ENCODE measurements at regions not wholly inside any gene's neighbourhood (a gene's known extent, or its start where the extent isn't known, plus 50 kb on each side); places are given as distances from the start of the nearest gene placed in this dataset.

- no peaks in the 10 kb centered on the region for H3K27me3 ChIP-seq
Measured at GRCh38 chr7:142598297-142598696, 151.0 kb upstream of the PRSS1 start.

DNA sequence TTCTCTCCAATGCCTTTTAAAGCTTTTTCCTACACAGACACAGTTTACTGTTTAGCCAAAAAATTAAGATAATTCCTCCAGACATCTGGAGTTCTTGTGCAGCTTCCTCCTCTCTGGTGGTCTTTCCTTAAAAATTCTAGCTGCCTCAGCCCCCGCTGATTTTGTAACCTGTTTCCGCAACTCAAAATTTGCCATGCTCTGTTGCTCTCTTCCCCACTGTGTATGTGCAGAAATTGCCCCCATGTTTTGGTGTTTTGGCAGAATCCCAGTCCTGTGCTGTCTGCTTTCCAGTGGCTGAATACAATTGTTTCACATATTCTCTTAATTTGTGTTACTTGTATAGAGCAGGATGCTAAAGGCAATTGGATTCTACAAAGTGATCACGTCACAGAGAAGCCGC lies 151.7 kb upstream of the PRSS1 start:
- Histone ChIP-seq H3K9me3 (no peaks in the 10 kb centered on the region), H3K36me3 (no peaks in the 10 kb centered on the region), H3K4me3 (no peak overlapping the region), H3K27ac (no peak overlapping the region), H3K4me1 (no peaks in the 10 kb centered on the region), H3K27me3 (no peaks in the 10 kb centered on the region)
- DNase-seq (ENCODE audit: low spot score), result no peak
- no peak for TF ChIP-seq CTCF (IDR thresholded peaks at IDR 0.05)

More at GRCh38 chr7:142598297-142598696, 151.0 kb upstream of the PRSS1 start:
- Histone ChIP-seq H3K27ac (no peak overlapping the region), H3K36me3 (no peaks in the 10 kb centered on the region), H3K9me3 (no peaks in the 10 kb centered on the region), H3K4me1 (no peaks in the 10 kb centered on the region), H3K4me3 (no peak overlapping the region)
- no peak for DNase-seq (ENCODE audit: low spot score)
- TF ChIP-seq CTCF (IDR thresholded peaks at IDR 0.05), result no peak

GRCh38 chr7:142595816-142596516 lies 153.3 kb upstream of the PRSS1 start:
- no peak overlapping the region for H3K4me3 ChIP-seq
- DNase-seq (ENCODE audit: low spot score), result no peak
- H3K9me3 ChIP-seq, result no peaks in the 10 kb centered on the region
- H3K27ac ChIP-seq, result no peak overlapping the region
- H3K27me3 ChIP-seq, result no peaks in the 10 kb centered on the region
- no peaks in the 10 kb centered on the region for H3K36me3 ChIP-seq
- TF ChIP-seq CTCF (IDR thresholded peaks at IDR 0.05), result no peak
- H3K4me1 ChIP-seq, result no peaks in the 10 kb centered on the region

GRCh38 chr7:142594078-142594477 lies 155.2 kb upstream of the PRSS1 start:
- Histone ChIP-seq H3K9me3 (no peaks in the 10 kb centered on the region), H3K36me3 (no peaks in the 10 kb centered on the region), H3K4me1 (no peaks in the 10 kb centered on the region), H3K27ac (no peak overlapping the region), H3K4me3 (no peak overlapping the region), H3K27me3 (no peaks in the 10 kb centered on the region)
- no peak for DNase-seq (ENCODE audit: low spot score)
- TF ChIP-seq CTCF (IDR thresholded peaks at IDR 0.05), result no peak

GRCh38 chr7:142593106-142593505 lies 156.2 kb upstream of the PRSS1 start:
- no peaks in the 10 kb centered on the region for H3K4me1 ChIP-seq
- no peak overlapping the region for H3K27ac ChIP-seq
- no peak overlapping the region for H3K4me3 ChIP-seq
- no peak for TF ChIP-seq CTCF (IDR thresholded peaks at IDR 0.05)
- DNase-seq (ENCODE audit: low spot score), result no peak
- H3K9me3 ChIP-seq, result no peaks in the 10 kb centered on the region
- no peaks in the 10 kb centered on the region for H3K36me3 ChIP-seq
- no peaks in the 10 kb centered on the region for H3K27me3 ChIP-seq

DNA sequence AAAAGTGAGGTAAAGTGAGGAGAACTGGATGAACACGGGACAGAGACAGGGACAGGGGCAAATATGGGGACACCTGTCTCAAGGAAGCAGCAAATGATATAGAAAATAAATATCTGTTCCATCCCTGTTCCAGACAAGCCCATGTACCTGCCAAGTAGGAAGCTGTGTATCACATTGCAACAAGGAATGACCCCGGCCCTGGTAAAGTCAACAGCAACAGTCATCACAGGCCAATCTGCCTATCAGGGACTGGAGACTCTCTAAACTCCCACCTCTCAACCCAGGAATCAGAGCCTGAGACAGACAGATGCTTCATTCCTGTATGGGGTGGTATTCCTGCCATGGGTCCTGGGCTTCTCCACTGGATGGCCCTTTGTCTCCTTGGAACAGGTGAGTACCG lies 156.6 kb upstream of the PRSS1 start:
- H3K27ac ChIP-seq, result no peak overlapping the region
- no peaks in the 10 kb centered on the region for H3K4me1 ChIP-seq
- H3K27me3 ChIP-seq, result no peaks in the 10 kb centered on the region
- no peak overlapping the region for H3K4me3 ChIP-seq
- TF ChIP-seq CTCF (IDR thresholded peaks at IDR 0.05), result no peak
- H3K9me3 ChIP-seq, result no peaks in the 10 kb centered on the region
- H3K36me3 ChIP-seq, result no peaks in the 10 kb centered on the region
- no peak for DNase-seq (ENCODE audit: low spot score)

Measured in right atrium auricular region (tissue), 2 donors.